Gastroesophageal sphincter (tissue), 3 donors: ENCODE measurements at regions not wholly inside any gene's neighbourhood (a gene's known extent, or its start where the extent isn't known, plus 50 kb on each side); places are given as distances from the start of the nearest gene placed in this dataset.

Experiments used
- POLR2A ChIP-seq, 2 donors: fragments of 450-650 bp; IDR thresholded peaks; one replicate each; pipeline ENCODE4 v1.6.1; 2017; ENCODE audit warnings: antibody characterized with exemption in 2 of 2, mild to moderate bottlenecking in 2 of 2, moderate library complexity in 1 of 2
- POLR2AphosphoS5 ChIP-seq: sonication (generic); formaldehyde crosslinking; IDR thresholded peaks from one replicate; pipeline ENCODE4 v1.6.1; 2017; ENCODE audit warnings: antibody characterized with exemption
- TF ChIP-seq, protein P1 (sequence below), 4 experiments: fragments of 200-600 bp in 2 of 4; fragments of 450-650 bp in 2 of 4; sonication (generic) in 1 of 4; IDR thresholded peaks; one replicate each; pipeline ENCODE4 v1.5.1; 2017 to 2019; ENCODE audit warnings: antibody characterized with exemption in 4 of 4, mild to moderate bottlenecking in 2 of 4, moderate library complexity in 2 of 4

DNA sequence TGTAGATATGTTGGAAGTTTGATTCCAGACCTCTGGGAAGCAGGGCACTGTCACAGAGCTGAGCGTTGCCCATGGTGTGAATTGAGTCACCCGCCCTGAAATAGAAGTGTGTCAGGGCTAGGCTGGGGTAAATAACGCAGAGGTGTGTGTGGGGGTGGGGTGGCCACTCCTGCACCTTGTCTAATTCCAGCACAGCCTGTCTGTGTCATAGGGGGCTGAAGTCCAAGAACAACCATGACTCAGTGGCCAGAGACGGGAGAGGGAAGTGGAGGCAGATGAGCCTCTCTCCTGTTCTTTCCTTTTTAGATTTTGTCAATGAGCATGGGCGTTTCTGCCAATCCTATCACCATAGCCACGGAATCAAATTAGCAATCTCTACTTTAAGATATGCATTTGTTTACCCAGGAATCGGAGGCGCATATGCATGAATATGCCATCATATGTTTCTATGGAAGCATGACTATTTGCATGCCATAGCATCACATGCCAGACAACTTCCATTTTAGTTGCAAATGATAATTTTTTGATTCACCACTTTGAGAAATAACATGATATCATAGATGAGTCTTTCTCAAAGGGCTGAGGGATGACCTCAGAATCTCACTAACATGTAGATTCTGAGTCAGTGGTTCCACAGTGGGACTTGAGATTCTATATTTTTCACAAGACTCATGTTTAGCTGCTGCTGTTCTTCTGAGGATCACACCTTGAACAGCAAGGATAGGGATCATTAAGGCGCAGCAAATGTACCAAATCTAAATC, 852.9 kb downstream of the DCDC2C start:
- TF ChIP-seq, protein P1, sequence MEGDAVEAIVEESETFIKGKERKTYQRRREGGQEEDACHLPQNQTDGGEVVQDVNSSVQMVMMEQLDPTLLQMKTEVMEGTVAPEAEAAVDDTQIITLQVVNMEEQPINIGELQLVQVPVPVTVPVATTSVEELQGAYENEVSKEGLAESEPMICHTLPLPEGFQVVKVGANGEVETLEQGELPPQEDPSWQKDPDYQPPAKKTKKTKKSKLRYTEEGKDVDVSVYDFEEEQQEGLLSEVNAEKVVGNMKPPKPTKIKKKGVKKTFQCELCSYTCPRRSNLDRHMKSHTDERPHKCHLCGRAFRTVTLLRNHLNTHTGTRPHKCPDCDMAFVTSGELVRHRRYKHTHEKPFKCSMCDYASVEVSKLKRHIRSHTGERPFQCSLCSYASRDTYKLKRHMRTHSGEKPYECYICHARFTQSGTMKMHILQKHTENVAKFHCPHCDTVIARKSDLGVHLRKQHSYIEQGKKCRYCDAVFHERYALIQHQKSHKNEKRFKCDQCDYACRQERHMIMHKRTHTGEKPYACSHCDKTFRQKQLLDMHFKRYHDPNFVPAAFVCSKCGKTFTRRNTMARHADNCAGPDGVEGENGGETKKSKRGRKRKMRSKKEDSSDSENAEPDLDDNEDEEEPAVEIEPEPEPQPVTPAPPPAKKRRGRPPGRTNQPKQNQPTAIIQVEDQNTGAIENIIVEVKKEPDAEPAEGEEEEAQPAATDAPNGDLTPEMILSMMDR (IDR thresholded peaks at IDR 0.05), result no peak
- TF ChIP-seq POLR2A (IDR thresholded peaks at IDR 0.05) (no peak), POLR2AphosphoS5 (no peak)
